Right lobe of liver (tissue), 4 donors: ENCODE measurements at regions not wholly inside any gene's neighbourhood (a gene's known extent, or its start where the extent isn't known, plus 50 kb on each side); places are given as distances from the start of the nearest gene placed in this dataset.

Experiments used
- POLR2A ChIP-seq: fragments of 450-650 bp; IDR thresholded peaks from one replicate; pipeline ENCODE4 v1.6.1; 2017; ENCODE audit warnings: antibody characterized with exemption, mild to moderate bottlenecking
- TF ChIP-seq, protein P1 (sequence below), 4 donors: fragments of 200-600 bp in 3 of 4; fragments of 450-650 bp in 1 of 4; IDR thresholded peaks; one replicate each; pipeline versions ENCODE4 v1.5.1 to v1.8.0; 2016 to 2022; ENCODE audit warnings: antibody characterized with exemption in 4 of 4, mild to moderate bottlenecking in 2 of 4
- donor health status: DM: no; HTN: no; CAD: no.
- donor health status: DM: no; HTN: no; CAD: no.
- donor health status: DM: no; HTN: yes; CAD: no.

DNA sequence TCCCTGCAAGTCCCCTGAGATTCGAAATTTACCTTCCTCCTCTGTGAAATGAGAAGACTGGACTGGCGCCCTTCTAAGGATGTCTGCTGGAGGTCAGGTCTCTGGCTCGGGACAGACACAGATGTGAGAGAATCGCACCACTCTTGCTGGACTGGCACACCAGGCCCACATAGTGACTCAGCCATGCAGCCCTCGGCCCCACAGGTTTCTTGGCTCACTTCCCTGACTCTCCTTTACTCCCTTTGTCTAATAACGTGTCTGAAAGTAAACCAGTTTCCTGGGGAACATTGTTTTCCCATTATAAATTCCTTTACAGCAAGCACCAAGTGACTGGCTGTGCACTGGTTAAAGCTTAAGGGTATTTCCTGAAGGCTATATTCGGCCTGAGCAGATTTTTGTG, 106.7 kb upstream of the PLEKHG1 start:
- TF ChIP-seq, protein P1, sequence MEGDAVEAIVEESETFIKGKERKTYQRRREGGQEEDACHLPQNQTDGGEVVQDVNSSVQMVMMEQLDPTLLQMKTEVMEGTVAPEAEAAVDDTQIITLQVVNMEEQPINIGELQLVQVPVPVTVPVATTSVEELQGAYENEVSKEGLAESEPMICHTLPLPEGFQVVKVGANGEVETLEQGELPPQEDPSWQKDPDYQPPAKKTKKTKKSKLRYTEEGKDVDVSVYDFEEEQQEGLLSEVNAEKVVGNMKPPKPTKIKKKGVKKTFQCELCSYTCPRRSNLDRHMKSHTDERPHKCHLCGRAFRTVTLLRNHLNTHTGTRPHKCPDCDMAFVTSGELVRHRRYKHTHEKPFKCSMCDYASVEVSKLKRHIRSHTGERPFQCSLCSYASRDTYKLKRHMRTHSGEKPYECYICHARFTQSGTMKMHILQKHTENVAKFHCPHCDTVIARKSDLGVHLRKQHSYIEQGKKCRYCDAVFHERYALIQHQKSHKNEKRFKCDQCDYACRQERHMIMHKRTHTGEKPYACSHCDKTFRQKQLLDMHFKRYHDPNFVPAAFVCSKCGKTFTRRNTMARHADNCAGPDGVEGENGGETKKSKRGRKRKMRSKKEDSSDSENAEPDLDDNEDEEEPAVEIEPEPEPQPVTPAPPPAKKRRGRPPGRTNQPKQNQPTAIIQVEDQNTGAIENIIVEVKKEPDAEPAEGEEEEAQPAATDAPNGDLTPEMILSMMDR (IDR thresholded peaks at IDR 0.05): no peak
- no peak for TF ChIP-seq POLR2A
